IMR-90 (cell line): ENCODE measurements at regions not wholly inside any gene's neighbourhood (a gene's known extent, or its start where the extent isn't known, plus 50 kb on each side); places are given as distances from the start of the nearest gene placed in this dataset.

ENCODE experiments used
- ATAC-seq: fragments of 200-7000 bp; cut with Tn5 transposase; 2 replicates; pipeline ENCODE4 v1.9.1; 2020; ENCODE audit warnings: low read depth, mild to moderate bottlenecking, moderate library complexity
- BruUV-seq: library from RNA; stranded (reverse); fragments of 400-500 nt; replicated peaks from 2 replicates; lab custom pipeline; 2021; lab: Mats Ljungman, UMichigan
- CTCF ChIA-PET: fragments of 300-600 bp; formaldehyde crosslinking; extraction: SDS; loops from one replicate; lab custom pipeline; 2021; ENCODE audit warnings: antibody characterized with exemption; lab: Yijun Ruan, JAX
- POLR2A ChIA-PET: fragments of 300-600 bp; sonication (Branson Sonifier 250); formaldehyde crosslinking; loops from one replicate; lab custom pipeline; 2022; ENCODE audit warnings: antibody characterized with exemption; ENCODE audit not compliant: unreplicated experiment; lab: Charles Lee
- DNase-seq: peaks from one replicate; pipeline ENCODE4 v3.0.0; 2013
- H2AFZ ChIP-seq: replicated peaks from 2 replicates; pipeline ENCODE3; 2013; ENCODE audit warnings: low read length, mild to moderate bottlenecking; ENCODE audit not compliant: poor library complexity
- H2AK5ac ChIP-seq: 2 replicates; pipeline ENCODE4 v1.6.1; 2013; ENCODE audit warnings: low read depth, low read length, inconsistent platforms
- H2AK9ac ChIP-seq: replicated peaks from 2 replicates; pipeline ENCODE3; 2013; ENCODE audit warnings: mild to moderate bottlenecking, low read depth, low read length, moderate library complexity; ENCODE audit not compliant: poor library complexity
- H2BK120ac ChIP-seq: 2 replicates; pipeline ENCODE4 v1.6.1; 2013; ENCODE audit warnings: low read depth, low read length, inconsistent platforms
- H2BK15ac ChIP-seq: 3 replicates; pipeline ENCODE4 v1.6.1; 2013; ENCODE audit warnings: low read depth, low read length, inconsistent platforms
- H2BK20ac ChIP-seq: 2 replicates; pipeline ENCODE4 v1.6.1; 2013; ENCODE audit warnings: low read depth, mild to moderate bottlenecking, inconsistent platforms, low read length, moderate library complexity
- H2BK5ac ChIP-seq: 2 replicates; pipeline ENCODE4 v1.6.1; 2013; ENCODE audit warnings: mild to moderate bottlenecking, low read depth, low read length, inconsistent platforms; ENCODE audit not compliant: poor library complexity, severe bottlenecking
- H3K14ac ChIP-seq: replicated peaks from 2 replicates; pipeline ENCODE4 v1.6.1; 2013; ENCODE audit warnings: low read depth, low read length, inconsistent platforms
- H3K18ac ChIP-seq: 2 replicates; pipeline ENCODE4 v1.6.1; 2013; ENCODE audit warnings: low read depth, low read length, control low read depth
- H3K23ac ChIP-seq: 2 replicates; pipeline ENCODE4 v1.6.1; 2013; ENCODE audit warnings: low read depth, low read length, inconsistent platforms
- H3K27ac ChIP-seq: 2 replicates; pipeline ENCODE4 v1.5.1; 2013; ENCODE audit warnings: mild to moderate bottlenecking, control low read depth, low read length; ENCODE audit not compliant: insufficient read depth
- H3K27me3 ChIP-seq: 2 replicates; pipeline ENCODE4 v1.6.1; 2013; ENCODE audit warnings: low read length; ENCODE audit not compliant: control insufficient read depth, insufficient read depth
- H3K36me3 ChIP-seq: 2 replicates; pipeline ENCODE4 v1.6.1; 2013; ENCODE audit warnings: low read length, mixed read lengths; ENCODE audit not compliant: control insufficient read depth, insufficient read depth
- H3K4ac ChIP-seq: 2 replicates; pipeline ENCODE4 v1.6.1; 2013; ENCODE audit warnings: low read depth, low read length, inconsistent platforms
- H3K4me1 ChIP-seq: 2 replicates; pipeline ENCODE4 v1.6.1; 2013; ENCODE audit warnings: low read length, mixed read lengths; ENCODE audit not compliant: control insufficient read depth, insufficient read depth
- H3K4me2 ChIP-seq: 2 replicates; pipeline ENCODE4 v1.6.1; 2013; ENCODE audit warnings: low read depth, mild to moderate bottlenecking, control low read depth, low read length, moderate library complexity
- H3K4me3 ChIP-seq: 2 replicates; pipeline ENCODE4 v1.5.1; 2013; ENCODE audit warnings: low read depth, mild to moderate bottlenecking, control low read depth, low read length, moderate library complexity; ENCODE audit not compliant: insufficient read depth
- H3K56ac ChIP-seq: 2 replicates; pipeline ENCODE4 v1.6.1; 2013; ENCODE audit warnings: low read length, inconsistent platforms; ENCODE audit not compliant: insufficient read depth; ENCODE audit errors: extremely low read depth
- H3K79me1 ChIP-seq, 2 experiments: 2 replicates each; pipeline ENCODE4 v1.6.1; 2013; ENCODE audit warnings: low read length in 2 of 2, inconsistent platforms in 1 of 2, low read depth in 1 of 2
- H3K9ac ChIP-seq: 2 replicates; pipeline ENCODE4 v1.6.1; 2013; ENCODE audit warnings: low read depth, low read length, control low read depth
- H3K9me1 ChIP-seq: 2 replicates; pipeline ENCODE4 v1.6.1; 2013; ENCODE audit warnings: low read length, inconsistent platforms; ENCODE audit not compliant: insufficient read depth
- H3K9me3 ChIP-seq: 2 replicates; pipeline ENCODE4 v1.6.1; 2013; ENCODE audit warnings: low read length; ENCODE audit not compliant: control insufficient read depth, insufficient read depth
- H4K20me1 ChIP-seq: 2 replicates; pipeline ENCODE4 v1.6.1; 2013; ENCODE audit warnings: low read length, inconsistent platforms; ENCODE audit not compliant: insufficient read depth
- H4K5ac ChIP-seq: 2 replicates; pipeline ENCODE4 v1.6.1; 2013; ENCODE audit warnings: mild to moderate bottlenecking, low read depth, low read length, control low read depth
- H4K8ac ChIP-seq, 2 experiments: 2 replicates each; pipeline ENCODE4 v1.6.1; 2013; ENCODE audit warnings: low read depth in 2 of 2, low read length in 2 of 2, control low read depth in 1 of 2, inconsistent platforms in 1 of 2
- H4K91ac ChIP-seq: 2 replicates; pipeline ENCODE4 v1.6.1; 2013; ENCODE audit warnings: low read depth, low read length, inconsistent platforms; ENCODE audit not compliant: insufficient read depth
- BHLHE40 ChIP-seq: fragments of 150-350 bp; IDR thresholded peaks from 2 replicates; pipeline ENCODE4 v1.6.1; 2016; ENCODE audit warnings: mild to moderate bottlenecking, low read depth, low read length
- CEBPB ChIP-seq: IDR thresholded peaks from 2 replicates; pipeline ENCODE4 v1.6.1; 2012; ENCODE audit warnings: low read depth, low read length, improper control_type of control experiment
- CHD1 ChIP-seq: IDR thresholded peaks from 2 replicates; pipeline ENCODE4 v1.6.1; 2012; ENCODE audit warnings: low read depth, low read length, improper control_type of control experiment
- CTCF ChIP-seq: conservative IDR thresholded peaks from 2 replicates; pipeline ENCODE4 v1.5.1; 2012; ENCODE audit warnings: mild to moderate bottlenecking, low read depth, low read length, improper control_type of control experiment
- FOS ChIP-seq: fragments of 150-350 bp; IDR thresholded peaks from 2 replicates; pipeline ENCODE4 v1.6.1; 2016; ENCODE audit warnings: low read depth, low read length
- MAFK ChIP-seq: IDR thresholded peaks from 2 replicates; pipeline ENCODE4 v1.6.1; 2012; ENCODE audit warnings: low read depth, low read length, improper control_type of control experiment
- MAZ ChIP-seq: IDR thresholded peaks from 2 replicates; pipeline ENCODE4 v1.6.1; 2012; ENCODE audit warnings: low read depth, mild to moderate bottlenecking, low read length, improper control_type of control experiment, moderate library complexity, borderline replicate concordance
- MXI1 ChIP-seq: IDR thresholded peaks from 2 replicates; pipeline ENCODE4 v1.6.1; 2012; ENCODE audit warnings: low read depth, mild to moderate bottlenecking, low read length, moderate library complexity, borderline replicate concordance
- NFE2L2 ChIP-seq: fragments of 150-350 bp; IDR thresholded peaks from 2 replicates; pipeline ENCODE4 v1.6.1; 2016; ENCODE audit warnings: low read depth, mild to moderate bottlenecking, low read length
- POLR2A ChIP-seq: IDR thresholded peaks from 2 replicates; pipeline ENCODE4 v1.6.1; 2012; ENCODE audit warnings: mild to moderate bottlenecking, low read depth, low read length
- RAD21 ChIP-seq: IDR thresholded peaks from 2 replicates; pipeline ENCODE4 v1.6.1; 2012; ENCODE audit warnings: low read length, improper control_type of control experiment
- RCOR1 ChIP-seq: IDR thresholded peaks from 2 replicates; pipeline ENCODE4 v1.6.1; 2012; ENCODE audit warnings: mild to moderate bottlenecking, low read length, improper control_type of control experiment; ENCODE audit not compliant: insufficient replicate concordance
- RFX5 ChIP-seq: IDR thresholded peaks from 2 replicates; pipeline ENCODE4 v1.8.0; 2012; ENCODE audit warnings: low read depth, mild to moderate bottlenecking, low read length, moderate library complexity
- SMC3 ChIP-seq: fragments of 150-350 bp; IDR thresholded peaks from 2 replicates; pipeline ENCODE4 v1.6.1; 2016; ENCODE audit warnings: low read depth, mild to moderate bottlenecking, antibody characterized with exemption, low read length, moderate library complexity
- USF2 ChIP-seq: fragments of 150-350 bp; IDR thresholded peaks from 2 replicates; pipeline ENCODE4 v1.6.1; 2017; ENCODE audit warnings: mild to moderate bottlenecking, antibody characterized with exemption, low read length, low read depth
- WGBS, 2 experiments: methylation state at CpG; one replicate each; pipeline versions ENCODE4 v1.1.5 to v1.1.7; 2013; ENCODE audit warnings: missing lambda C conversion rate in 2 of 2; ENCODE audit not compliant: insufficient read length in 1 of 2; ENCODE audit errors: extremely low coverage in 2 of 2; 5-methylcytosine and 5-hydroxymethylcytosine counted together
- dilution Hi-C: fragments of 300-500 bp; cut with HindIII; formaldehyde crosslinking; loops from one replicate; pipeline ENCODE4 v1.14.3; 2018; ENCODE audit warnings: low sequenced_read_pairs; ENCODE audit not compliant: unreplicated experiment
- in situ Hi-C: fragments of 300-500 bp; cut with MboI; formaldehyde crosslinking; loops from 3 replicates; pipeline ENCODE4 v1.14.3; 2019; ENCODE audit warnings: low sequenced_read_pairs, inconsistent platforms, mixed read lengths
- intact Hi-C: fragments of 100-400 bp; cut with micrococcal nuclease; formaldehyde crosslinking; loops from 2 replicates; pipeline ENCODE4 v1.10.0; 2022
- TF ChIP-seq, protein P1 (sequence below): fragments of 150-350 bp; IDR thresholded peaks from 2 replicates; pipeline ENCODE4 v1.6.1; 2016; ENCODE audit warnings: low read depth, mild to moderate bottlenecking, low read length, moderate library complexity, borderline replicate concordance

DNA sequence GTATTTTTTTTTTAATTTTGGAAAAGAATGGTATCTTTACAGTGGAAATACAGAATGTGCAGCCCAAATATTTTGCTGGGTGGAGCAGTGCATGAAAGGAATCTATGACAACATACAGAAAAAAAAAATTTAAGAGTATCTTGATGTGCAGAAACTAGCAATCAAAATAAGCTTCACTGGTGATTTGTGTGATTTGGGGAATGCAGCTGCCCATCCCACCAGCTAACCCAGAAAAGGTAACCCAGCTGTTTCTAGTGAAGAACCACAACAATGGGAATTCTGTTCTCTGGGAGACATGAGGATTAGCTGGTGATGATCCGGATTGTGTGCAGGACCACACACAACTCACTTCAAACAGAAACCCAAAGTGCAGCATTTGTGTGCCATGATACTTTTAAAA is 375.5 kb downstream of the SEMA3D start:
- Histone ChIP-seq H3K4ac (no peak overlapping the region), H3K27me3 (no peaks in the 10 kb centered on the region), H4K5ac (no peak overlapping the region), H3K23ac (no peak overlapping the region), H3K4me2 (peak overlapping the region; percentile 44; the same call in 1 of the 2 replicates), H2BK15ac (no peak overlapping the region), H3K79me1 (no peaks in the 10 kb centered on the region), H4K91ac (no peak overlapping the region), H3K9me3 (no peaks in the 10 kb centered on the region), H3K36me3 (no peaks in the 10 kb centered on the region), H3K4me1 (0 out of 2 replicates have a peak, but pooled peaks cover 3% of the 10 kb centered on the region), H3K18ac (no peak overlapping the region), H2BK120ac (no peak overlapping the region), H2BK20ac (no peak overlapping the region), H3K27ac (no peak overlapping the region), H3K56ac (no peak overlapping the region), H2AK5ac (no peak overlapping the region), H3K9me1 (no peaks in the 10 kb centered on the region), H4K8ac (no peak overlapping the region), H3K14ac (0 out of 2 replicates have a peak overlapping the region, but pooled peaks have one; percentile 4), H3K4me3 (no peak overlapping the region), H3K9ac (no peak overlapping the region), H2AFZ (no peak overlapping the region), H2BK5ac (no peak overlapping the region), H2AK9ac (no peak overlapping the region), H4K20me1 (no peaks in the 10 kb centered on the region)
- TF ChIP-seq RAD21 = no peak
- TF ChIP-seq BHLHE40 = no peak
- no peak for TF ChIP-seq RCOR1
- TF ChIP-seq POLR2A = no peak
- no peak for TF ChIP-seq CHD1
- TF ChIP-seq, protein P1, sequence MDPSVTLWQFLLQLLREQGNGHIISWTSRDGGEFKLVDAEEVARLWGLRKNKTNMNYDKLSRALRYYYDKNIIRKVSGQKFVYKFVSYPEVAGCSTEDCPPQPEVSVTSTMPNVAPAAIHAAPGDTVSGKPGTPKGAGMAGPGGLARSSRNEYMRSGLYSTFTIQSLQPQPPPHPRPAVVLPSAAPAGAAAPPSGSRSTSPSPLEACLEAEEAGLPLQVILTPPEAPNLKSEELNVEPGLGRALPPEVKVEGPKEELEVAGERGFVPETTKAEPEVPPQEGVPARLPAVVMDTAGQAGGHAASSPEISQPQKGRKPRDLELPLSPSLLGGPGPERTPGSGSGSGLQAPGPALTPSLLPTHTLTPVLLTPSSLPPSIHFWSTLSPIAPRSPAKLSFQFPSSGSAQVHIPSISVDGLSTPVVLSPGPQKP = no peak
- no peak for TF ChIP-seq CEBPB
- TF ChIP-seq FOS = no peak
- TF ChIP-seq NFE2L2 = no peak
- no peak for TF ChIP-seq RFX5
- TF ChIP-seq MAZ = no peak
- TF ChIP-seq USF2 = no peak
- TF ChIP-seq CTCF = no peak
- TF ChIP-seq MXI1 = no peak
- no peak for TF ChIP-seq MAFK
- TF ChIP-seq SMC3 = no peak
- CTCF ChIA-PET = no interaction called here
- no CpG with 5 or more reads among the region's 1 CpG for WGBS, 2 experiments
- in situ Hi-C loops (no loop called here), intact Hi-C loops (no loop called here), dilution Hi-C loops (no loop called here)
- ATAC-seq (no peak), DNase-seq (no peak)
- no TSS peak for BruUV-seq
- POLR2A ChIA-PET = no interaction called here
